ENCODE measurements at regions not wholly inside any gene's neighbourhood (a gene's known extent, or its start where the extent isn't known, plus 50 kb on each side); places are given as distances from the start of the nearest gene placed in this dataset.

- no peak for TF ChIP-seq CTCF (IDR thresholded peaks at IDR 0.05)
These were observed 177.5 kb upstream of the DIO3 start for GRCh38 chr14:101383737-101384338.

GRCh38 chr14:101394374-101394773 is 166.9 kb upstream of the DIO3 start:
- Histone ChIP-seq H3K27ac (no peak overlapping the region), H3K4me1 (no peaks in the 10 kb centered on the region), H3K9me3 (no peaks in the 10 kb centered on the region), H3K27me3 (ENCODE audit: low read depth) (no peaks in the 10 kb centered on the region), H3K4me3 (no peak overlapping the region), H3K36me3 (no peaks in the 10 kb centered on the region)
- intact Hi-C loops (cut with DNase I) = no loop called here
- no peak for ATAC-seq
- TF ChIP-seq CTCF (IDR thresholded peaks at IDR 0.05) = no peak
- DNase-seq = no peak

More at GRCh38 chr14:101383737-101384338, 177.5 kb upstream of the DIO3 start:
- ATAC-seq = no peak
- no peak overlapping the region for H3K27ac ChIP-seq
- H3K36me3 ChIP-seq = no peaks in the 10 kb centered on the region
- no peak overlapping the region for H3K4me3 ChIP-seq
- no peaks in the 10 kb centered on the region for H3K27me3 ChIP-seq (ENCODE audit: low read depth)
- no peak for DNase-seq
- H3K4me1 ChIP-seq = no peaks in the 10 kb centered on the region
- intact Hi-C loops (cut with DNase I) = no loop called here
- peaks cover 16% of the 10 kb centered on the region for H3K9me3 ChIP-seq

- Histone ChIP-seq H3K36me3 (no peaks in the 10 kb centered on the region), H3K9me3 (no peaks in the 10 kb centered on the region), H3K4me3 (no peak overlapping the region), H3K27me3 (ENCODE audit: low read depth) (peaks cover 5% of the 10 kb centered on the region), H3K4me1 (peaks cover 2% of the 10 kb centered on the region), H3K27ac (no peak overlapping the region)
- ATAC-seq (no peak), DNase-seq (no peak)
- no peak for TF ChIP-seq CTCF (IDR thresholded peaks at IDR 0.05)
- intact Hi-C loops (cut with DNase I) = no loop called here
These were observed 165.5 kb upstream of the DIO3 start for GRCh38 chr14:101395779-101396178.

GRCh38 chr14:101397206-101397605 is 164.1 kb upstream of the DIO3 start:
- no peak for DNase-seq
- Histone ChIP-seq H3K9me3 (no peaks in the 10 kb centered on the region), H3K36me3 (no peaks in the 10 kb centered on the region), H3K4me1 (peaks cover 6% of the 10 kb centered on the region), H3K27me3 (ENCODE audit: low read depth) (peaks cover 5% of the 10 kb centered on the region), H3K4me3 (no peak overlapping the region), H3K27ac (no peak overlapping the region)
- TF ChIP-seq CTCF (IDR thresholded peaks at IDR 0.05) = no peak
- intact Hi-C loops (cut with DNase I) = no loop called here
- ATAC-seq = no peak

- ATAC-seq (no peak), DNase-seq (no peak)
- peaks cover 10% of the 10 kb centered on the region for H3K4me1 ChIP-seq
- intact Hi-C loops (cut with DNase I) = no loop called here
- no peak for TF ChIP-seq CTCF (IDR thresholded peaks at IDR 0.05)
- no peak overlapping the region for H3K27ac ChIP-seq
- no peaks in the 10 kb centered on the region for H3K9me3 ChIP-seq
- H3K4me3 ChIP-seq = no peak overlapping the region
- no peaks in the 10 kb centered on the region for H3K36me3 ChIP-seq
- H3K27me3 ChIP-seq (ENCODE audit: low read depth) = peaks cover 5% of the 10 kb centered on the region
These were observed 163.3 kb upstream of the DIO3 start for GRCh38 chr14:101398011-101398410.

Data from lower lobe of right lung (tissue), 2 donors.